Smooth muscle cell (in vitro differentiated cells): ENCODE measurements at regions not wholly inside any gene's neighbourhood (a gene's known extent, or its start where the extent isn't known, plus 50 kb on each side); places are given as distances from the start of the nearest gene placed in this dataset.

Source experiments
- DNase-seq: peaks from one replicate; lab custom pipeline; 2025; ENCODE audit not compliant: unreplicated experiment; lab: John Stamatoyannopoulos, UW
- H2AFZ ChIP-seq: fragments of 200-600 bp; sonication (generic); 2 replicates; pipeline ENCODE4 v1.6.0; 2016; ENCODE audit warnings: antibody characterized with exemption, low read depth, mild to moderate bottlenecking
- H3F3A ChIP-seq: fragments of 200-600 bp; sonication (generic); 2 replicates; pipeline ENCODE4 v1.6.0; 2017; ENCODE audit warnings: antibody characterized with exemption, low read depth
- H3K27ac ChIP-seq: fragments of 200-600 bp; sonication (generic); 2 replicates; pipeline ENCODE4 v1.5.1; 2016; ENCODE audit warnings: low read depth, mild to moderate bottlenecking
- H3K27me3 ChIP-seq: fragments of 200-600 bp; sonication (generic); 2 replicates; pipeline ENCODE4 v1.6.1; 2016; ENCODE audit warnings: low read depth, mild to moderate bottlenecking
- H3K36me3 ChIP-seq: fragments of 200-600 bp; sonication (generic); 2 replicates; pipeline ENCODE4 v1.5.1; 2016; ENCODE audit warnings: low read depth
- H3K4me1 ChIP-seq: fragments of 200-600 bp; sonication (generic); 2 replicates; pipeline ENCODE4 v1.5.1; 2016; ENCODE audit warnings: low read depth
- H3K4me2 ChIP-seq: fragments of 200-600 bp; sonication (generic); 2 replicates; pipeline ENCODE4 v1.6.0; 2016; ENCODE audit warnings: mild to moderate bottlenecking
- H3K4me3 ChIP-seq: fragments of 200-600 bp; sonication (generic); 2 replicates; pipeline ENCODE4 v1.5.1; 2016; ENCODE audit warnings: mild to moderate bottlenecking
- H3K79me2 ChIP-seq: fragments of 200-600 bp; sonication (generic); 2 replicates; pipeline ENCODE4 v1.6.0; 2016; ENCODE audit warnings: low read depth, mild to moderate bottlenecking
- H3K9ac ChIP-seq: fragments of 200-600 bp; sonication (generic); 2 replicates; pipeline ENCODE4 v1.6.0; 2016; ENCODE audit warnings: low read depth
- H3K9me3 ChIP-seq: fragments of 200-600 bp; sonication (generic); replicated peaks from 2 replicates; pipeline ENCODE4 v1.5.1; 2016; ENCODE audit warnings: low read depth
- H4K20me1 ChIP-seq: fragments of 200-600 bp; sonication (generic); 2 replicates; pipeline ENCODE4 v1.6.0; 2016; ENCODE audit warnings: low read depth
- WGBS: methylation state at CpG from one replicate; pipeline ENCODE4 v1.1.7; 2016; ENCODE audit warnings: low lambda C conversion rate; 5-methylcytosine and 5-hydroxymethylcytosine counted together
- TF ChIP-seq, protein P1 (sequence below): fragments of 200-600 bp; sonication (generic); IDR thresholded peaks from 2 replicates; pipeline ENCODE4 v1.5.1; 2017; ENCODE audit warnings: borderline replicate concordance, mild to moderate bottlenecking, antibody characterized with exemption; ENCODE audit not compliant: insufficient read depth, poor library complexity, severe bottlenecking

DNA sequence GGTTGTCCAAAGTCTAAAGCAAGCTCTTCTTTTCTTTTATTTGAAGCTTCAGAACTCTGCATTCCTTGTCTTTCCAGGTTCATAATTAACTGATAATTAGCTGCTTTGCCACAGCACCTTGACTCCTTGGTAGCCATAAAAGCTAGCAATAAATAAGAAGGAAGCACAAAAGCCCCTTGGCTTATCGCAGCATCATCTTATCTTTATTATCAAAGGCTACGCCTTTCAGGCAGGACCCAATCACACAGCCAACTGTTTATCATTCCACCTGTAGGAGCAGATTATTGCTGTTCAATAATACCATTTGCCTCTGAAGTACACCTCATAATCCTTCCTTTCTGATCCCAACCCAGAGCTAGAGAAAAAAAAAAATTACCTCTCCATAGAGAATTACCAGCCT, 489.2 kb downstream of the SATB2 start:
- Histone ChIP-seq H3K4me2 (no peak overlapping the region), H3F3A (no peaks in the 10 kb centered on the region), H3K4me1 (no peaks in the 10 kb centered on the region), H3K36me3 (no peaks in the 10 kb centered on the region), H3K27ac (no peak overlapping the region), H3K9me3 (no peaks in the 10 kb centered on the region), H3K9ac (no peak overlapping the region), H3K27me3 (no peaks in the 10 kb centered on the region), H3K4me3 (no peak overlapping the region), H2AFZ (no peak overlapping the region), H4K20me1 (no peaks in the 10 kb centered on the region), H3K79me2 (no peaks in the 10 kb centered on the region)
- 84% methylated on average over 2 of the region's 2 CpGs for WGBS
- no peak for DNase-seq
- TF ChIP-seq, protein P1, sequence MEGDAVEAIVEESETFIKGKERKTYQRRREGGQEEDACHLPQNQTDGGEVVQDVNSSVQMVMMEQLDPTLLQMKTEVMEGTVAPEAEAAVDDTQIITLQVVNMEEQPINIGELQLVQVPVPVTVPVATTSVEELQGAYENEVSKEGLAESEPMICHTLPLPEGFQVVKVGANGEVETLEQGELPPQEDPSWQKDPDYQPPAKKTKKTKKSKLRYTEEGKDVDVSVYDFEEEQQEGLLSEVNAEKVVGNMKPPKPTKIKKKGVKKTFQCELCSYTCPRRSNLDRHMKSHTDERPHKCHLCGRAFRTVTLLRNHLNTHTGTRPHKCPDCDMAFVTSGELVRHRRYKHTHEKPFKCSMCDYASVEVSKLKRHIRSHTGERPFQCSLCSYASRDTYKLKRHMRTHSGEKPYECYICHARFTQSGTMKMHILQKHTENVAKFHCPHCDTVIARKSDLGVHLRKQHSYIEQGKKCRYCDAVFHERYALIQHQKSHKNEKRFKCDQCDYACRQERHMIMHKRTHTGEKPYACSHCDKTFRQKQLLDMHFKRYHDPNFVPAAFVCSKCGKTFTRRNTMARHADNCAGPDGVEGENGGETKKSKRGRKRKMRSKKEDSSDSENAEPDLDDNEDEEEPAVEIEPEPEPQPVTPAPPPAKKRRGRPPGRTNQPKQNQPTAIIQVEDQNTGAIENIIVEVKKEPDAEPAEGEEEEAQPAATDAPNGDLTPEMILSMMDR: no peak

DNA sequence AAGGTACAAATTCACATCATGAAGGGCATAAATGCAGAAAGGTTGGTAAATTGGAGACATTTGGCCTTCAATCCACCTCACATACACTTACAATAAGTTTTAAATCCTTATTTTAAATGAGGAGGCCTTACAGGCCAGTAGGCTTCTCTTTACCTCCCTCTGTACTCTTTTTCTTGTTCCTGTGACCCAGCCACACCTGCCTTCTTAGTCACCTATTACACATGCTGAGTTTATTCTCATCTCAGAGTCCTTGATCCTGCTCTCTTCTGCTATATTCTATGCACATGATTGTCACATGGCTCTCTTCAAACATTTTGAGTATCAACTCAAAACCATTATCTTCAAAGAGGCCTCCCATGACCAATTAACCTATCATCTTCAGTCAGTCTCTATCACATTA, 491.5 kb downstream of the SATB2 start:
- Histone ChIP-seq H2AFZ (no peak overlapping the region), H3K4me3 (no peak overlapping the region), H3K4me2 (no peak overlapping the region), H3K27me3 (no peaks in the 10 kb centered on the region), H3F3A (no peaks in the 10 kb centered on the region), H3K79me2 (no peaks in the 10 kb centered on the region), H4K20me1 (no peaks in the 10 kb centered on the region), H3K4me1 (no peaks in the 10 kb centered on the region), H3K9ac (no peak overlapping the region), H3K27ac (no peak overlapping the region), H3K9me3 (no peaks in the 10 kb centered on the region), H3K36me3 (no peaks in the 10 kb centered on the region)
- DNase-seq: no peak
- TF ChIP-seq, protein P1: no peak

DNA sequence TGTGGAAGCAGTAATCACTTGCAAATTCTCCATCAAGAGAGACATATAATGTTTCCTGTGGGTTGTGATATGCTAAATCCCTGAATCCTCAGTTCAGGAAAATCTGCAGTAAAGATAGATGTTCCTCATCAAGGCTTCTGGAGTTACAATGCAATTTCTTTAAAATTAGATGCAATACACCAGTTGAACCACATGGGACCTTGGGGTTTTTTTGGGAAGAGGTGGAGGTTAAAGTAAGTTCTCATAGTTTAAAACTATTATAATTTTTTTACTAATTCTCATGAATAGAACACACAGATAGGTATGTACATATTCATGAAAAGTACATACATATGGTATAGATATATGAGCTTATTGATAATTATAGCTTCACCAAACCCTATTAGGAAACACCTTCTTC, 496.2 kb downstream of the SATB2 start:
- no peak overlapping the region for H3K4me2 ChIP-seq
- no peaks in the 10 kb centered on the region for H3K36me3 ChIP-seq
- H3K27ac ChIP-seq: no peak overlapping the region
- H3K9ac ChIP-seq: no peak overlapping the region
- H3K27me3 ChIP-seq: no peaks in the 10 kb centered on the region
- TF ChIP-seq, protein P1: no peak
- H3K79me2 ChIP-seq: no peaks in the 10 kb centered on the region
- no peaks in the 10 kb centered on the region for H3F3A ChIP-seq
- no peaks in the 10 kb centered on the region for H3K4me1 ChIP-seq
- H3K9me3 ChIP-seq: no peaks in the 10 kb centered on the region
- DNase-seq: no peak
- no peak overlapping the region for H2AFZ ChIP-seq
- no peak overlapping the region for H3K4me3 ChIP-seq
- H4K20me1 ChIP-seq: no peaks in the 10 kb centered on the region

DNA sequence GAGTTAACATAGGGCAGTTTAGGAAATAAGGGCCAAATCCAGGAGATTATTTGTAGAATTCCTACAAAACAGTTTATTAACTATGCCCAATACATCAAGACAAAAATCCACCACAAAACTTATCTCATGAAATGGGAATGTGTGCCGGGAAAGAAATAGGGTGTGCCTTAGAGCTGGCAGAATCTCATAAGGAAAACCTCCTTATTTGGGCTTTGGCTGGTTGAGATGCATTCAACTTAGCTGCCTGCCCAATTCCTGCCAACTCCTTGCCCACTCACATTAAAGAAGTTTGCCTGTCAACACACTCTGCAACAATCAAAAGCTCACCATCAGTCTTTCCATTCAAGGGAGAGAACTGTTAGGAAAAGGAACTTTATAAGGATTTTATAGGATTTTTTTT, 500.6 kb downstream of the SATB2 start:
- Histone ChIP-seq H3K4me2 (no peak overlapping the region), H3K4me1 (no peaks in the 10 kb centered on the region), H4K20me1 (no peaks in the 10 kb centered on the region), H3K36me3 (no peaks in the 10 kb centered on the region), H3K9ac (no peak overlapping the region), H2AFZ (no peak overlapping the region), H3F3A (no peaks in the 10 kb centered on the region), H3K27ac (no peak overlapping the region), H3K27me3 (no peaks in the 10 kb centered on the region), H3K4me3 (no peak overlapping the region), H3K9me3 (no peaks in the 10 kb centered on the region), H3K79me2 (no peaks in the 10 kb centered on the region)
- WGBS: 85% methylated on average over 1 of the region's 1 CpG
- TF ChIP-seq, protein P1: no peak
- no peak for DNase-seq
